HK-2 (cell line): ENCODE measurements at regions not wholly inside any gene's neighbourhood (a gene's known extent, or its start where the extent isn't known, plus 50 kb on each side); places are given as distances from the start of the nearest gene placed in this dataset.

Source experiments
- DNase-seq: peaks from one replicate; pipeline ENCODE4 v3.0.0-alpha.2; 2018; ENCODE audit not compliant: unreplicated experiment

- no peak for DNase-seq
These were observed 78.4 kb upstream of the WNT4 start for GRCh38 chr1:22221233-22221780.

GRCh38 chr1:22222723-22223122 lies 79.8 kb upstream of the WNT4 start:
- DNase-seq: no peak

- DNase-seq: no peak
These were observed 80.3 kb upstream of the WNT4 start for GRCh38 chr1:22223176-22223575.

GRCh38 chr1:22224091-22224490 lies 81.2 kb upstream of the WNT4 start:
- no peak for DNase-seq

DNA sequence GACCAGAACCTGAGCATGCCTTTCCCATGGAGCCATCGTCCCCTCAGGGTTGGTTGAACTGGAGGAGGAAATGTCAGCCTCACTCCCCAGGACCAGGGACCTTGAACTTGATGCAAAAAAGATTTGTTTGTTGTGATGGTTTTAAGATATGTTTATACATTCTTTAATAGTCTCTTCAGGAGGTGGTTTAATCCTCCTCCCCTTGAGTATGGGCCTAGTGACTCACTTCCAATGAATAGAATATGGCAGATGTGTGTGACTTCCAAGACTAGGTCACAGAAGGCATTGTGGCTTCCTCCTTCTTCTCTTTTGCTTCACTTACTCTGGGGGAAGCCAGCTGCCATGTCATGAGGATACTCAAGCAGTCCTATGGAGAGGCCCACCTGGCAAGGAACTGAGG lies 81.7 kb upstream of the WNT4 start:
- no peak for DNase-seq

DNA sequence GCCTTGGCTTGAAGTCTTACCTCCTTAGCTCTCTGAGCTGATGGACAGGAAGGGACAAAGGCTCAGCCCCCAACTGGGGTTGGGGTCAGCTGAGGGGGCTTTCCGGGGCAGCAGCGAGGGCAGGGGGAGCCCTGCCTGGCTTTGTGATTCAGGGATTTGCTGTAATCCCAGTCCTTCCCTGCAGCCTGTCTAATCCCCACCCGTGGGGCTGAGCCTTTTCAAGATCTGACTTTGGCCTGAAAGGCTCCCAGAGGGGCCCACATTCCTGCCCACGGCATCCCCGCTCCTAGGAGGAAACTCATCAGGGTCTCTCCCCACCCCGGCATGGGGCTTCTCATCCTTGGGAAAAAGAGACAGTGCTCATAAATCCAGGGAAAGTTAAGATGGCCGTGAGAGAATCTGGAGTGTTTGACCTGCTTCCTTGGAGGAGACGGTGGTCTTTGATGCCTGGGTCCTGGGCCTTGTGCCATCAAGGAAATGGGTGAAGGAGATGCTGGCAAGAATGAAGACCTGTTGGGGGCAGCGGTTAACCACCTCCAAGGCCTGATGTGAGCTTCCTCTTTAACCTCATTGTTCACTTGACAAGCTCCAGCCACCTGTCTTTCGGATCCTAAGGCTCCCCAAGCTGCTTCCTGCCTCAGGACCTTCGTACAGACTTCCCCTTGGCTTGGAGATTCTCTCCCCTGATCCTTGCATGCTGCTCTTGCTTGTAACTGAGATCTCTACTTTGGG lies 83.1 kb upstream of the WNT4 start:
- DNase-seq: no peak

DNA sequence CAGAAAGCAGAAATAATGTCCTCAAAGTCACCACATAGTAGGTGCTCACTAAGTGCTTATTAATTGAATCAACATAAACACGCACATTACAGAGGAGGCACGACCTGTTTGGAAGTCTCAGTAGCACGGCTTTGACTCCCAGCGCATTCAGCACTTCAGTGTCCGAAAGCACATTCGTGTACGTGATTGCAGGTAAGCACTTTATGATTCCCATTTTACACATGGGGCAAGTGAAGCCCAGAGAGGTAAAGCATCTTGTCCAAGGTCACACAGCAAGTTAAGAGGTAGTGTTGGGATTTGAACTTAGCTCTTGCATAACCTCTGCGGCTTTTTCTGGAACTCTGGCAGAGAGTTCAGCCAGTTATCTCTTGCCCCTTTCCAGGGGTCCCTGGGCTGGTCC lies 85.2 kb upstream of the WNT4 start:
- no peak for DNase-seq

DNA sequence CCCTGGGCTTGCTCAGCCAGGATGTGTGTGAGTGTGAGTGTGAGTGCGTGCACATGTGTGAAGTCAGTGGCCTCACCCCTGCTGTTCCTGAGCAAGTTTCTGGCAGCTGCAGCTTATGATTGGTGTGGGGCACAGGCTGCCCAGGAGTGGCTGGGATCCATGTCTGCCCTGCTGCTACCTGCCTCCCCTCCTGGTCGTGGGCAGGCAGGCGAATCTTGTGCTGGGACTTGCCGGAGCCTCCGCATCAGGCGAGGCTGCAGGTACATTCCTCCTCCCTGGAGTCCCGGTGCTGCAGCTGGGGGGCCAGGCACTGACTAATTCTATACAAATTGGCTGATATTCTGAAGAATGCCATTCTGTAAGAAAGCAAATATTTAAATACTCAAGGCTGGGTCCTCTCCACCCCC lies 85.6 kb upstream of the WNT4 start:
- DNase-seq: no peak

- peak; percentile 38 for DNase-seq
These were observed 86.5 kb upstream of the WNT4 start for GRCh38 chr1:22229379-22229778.

GRCh38 chr1:22231068-22231593 lies 88.2 kb upstream of the WNT4 start:
- no peak for DNase-seq

- no peak for DNase-seq
These were observed 89.2 kb upstream of the WNT4 start for GRCh38 chr1:22231995-22232690.

GRCh38 chr1:22233222-22233621 lies 90.3 kb upstream of the WNT4 start:
- DNase-seq: no peak

DNA sequence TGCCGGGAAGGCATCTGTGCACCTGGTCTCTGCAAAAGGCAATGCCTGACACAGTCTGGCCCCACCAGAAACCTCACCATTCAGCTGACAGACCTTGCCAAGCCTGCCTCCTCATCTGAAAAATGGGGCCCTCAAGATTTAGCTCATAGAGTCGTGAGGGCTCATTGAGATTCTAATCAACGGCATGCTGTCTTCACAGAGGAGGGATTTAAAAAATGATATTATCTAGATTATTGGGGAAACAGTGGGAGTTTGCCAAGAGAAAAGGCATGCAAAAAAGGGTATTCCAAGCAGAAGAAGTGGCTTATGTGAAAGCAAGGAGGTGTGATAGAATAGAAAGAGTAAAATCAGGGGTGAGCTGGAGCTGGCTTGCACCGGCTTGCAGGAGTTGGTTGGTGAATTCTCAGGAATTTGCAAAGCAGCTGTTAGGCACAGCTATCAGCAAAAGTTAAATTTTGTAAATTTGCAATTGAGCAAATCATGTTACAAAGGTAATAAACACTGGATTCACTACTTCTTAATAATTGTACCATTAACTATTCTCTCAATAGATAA lies 91.7 kb upstream of the WNT4 start:
- DNase-seq: no peak

GRCh38 chr1:22236166-22236565 lies 93.3 kb upstream of the WNT4 start:
- no peak for DNase-seq

DNA sequence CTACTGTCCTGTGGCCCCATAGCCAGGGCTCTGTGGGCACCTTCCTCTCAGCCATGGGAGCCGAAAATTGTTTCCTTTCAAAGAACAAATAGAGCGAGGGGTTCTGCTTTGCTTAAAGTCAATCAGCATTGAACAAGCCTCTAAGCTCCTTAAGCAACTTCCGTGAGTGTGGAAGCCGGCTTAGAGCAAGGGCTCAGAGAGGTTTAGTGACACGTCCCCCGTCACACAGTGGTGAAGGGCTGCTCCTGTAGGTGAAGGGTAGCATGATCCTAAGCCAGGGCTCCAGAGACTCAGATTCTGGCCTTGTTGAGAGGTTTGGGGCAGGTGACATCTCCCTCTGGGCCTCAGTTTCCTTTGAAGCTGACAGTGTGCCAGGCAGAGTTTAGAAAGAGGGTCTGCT lies 94.0 kb upstream of the WNT4 start:
- no peak for DNase-seq

DNA sequence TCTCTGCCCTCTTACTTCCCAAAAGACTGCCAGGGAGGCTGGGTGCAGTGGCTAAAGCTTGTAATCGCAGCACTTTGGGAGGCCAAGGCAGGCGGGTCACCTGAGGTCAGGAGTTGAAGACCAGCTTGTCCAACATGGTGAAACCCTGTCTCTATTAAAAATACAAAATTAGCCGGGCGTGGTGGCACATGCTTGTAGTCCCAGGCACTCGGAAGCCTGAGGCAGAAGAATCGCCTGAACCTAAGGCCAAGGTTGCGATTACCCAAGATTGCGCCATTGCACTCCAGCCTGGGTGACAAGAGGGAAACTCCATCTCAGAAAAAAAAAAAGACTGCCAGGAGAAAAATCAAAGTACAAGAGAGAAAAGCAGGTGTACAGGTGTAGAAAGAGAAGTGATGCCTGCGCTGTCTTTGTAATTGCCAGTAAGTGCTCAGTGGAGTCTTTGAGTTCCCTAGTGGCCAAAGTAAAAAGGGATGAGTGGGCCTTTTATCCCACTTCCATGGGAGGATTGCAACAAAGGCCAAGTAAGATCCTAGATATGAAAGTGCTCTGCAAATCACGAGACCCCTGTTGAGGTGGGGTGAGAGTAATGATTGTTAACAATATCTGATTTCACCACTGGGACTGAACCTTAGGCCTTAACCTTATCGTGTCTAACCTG lies 94.7 kb upstream of the WNT4 start:
- DNase-seq: no peak

DNA sequence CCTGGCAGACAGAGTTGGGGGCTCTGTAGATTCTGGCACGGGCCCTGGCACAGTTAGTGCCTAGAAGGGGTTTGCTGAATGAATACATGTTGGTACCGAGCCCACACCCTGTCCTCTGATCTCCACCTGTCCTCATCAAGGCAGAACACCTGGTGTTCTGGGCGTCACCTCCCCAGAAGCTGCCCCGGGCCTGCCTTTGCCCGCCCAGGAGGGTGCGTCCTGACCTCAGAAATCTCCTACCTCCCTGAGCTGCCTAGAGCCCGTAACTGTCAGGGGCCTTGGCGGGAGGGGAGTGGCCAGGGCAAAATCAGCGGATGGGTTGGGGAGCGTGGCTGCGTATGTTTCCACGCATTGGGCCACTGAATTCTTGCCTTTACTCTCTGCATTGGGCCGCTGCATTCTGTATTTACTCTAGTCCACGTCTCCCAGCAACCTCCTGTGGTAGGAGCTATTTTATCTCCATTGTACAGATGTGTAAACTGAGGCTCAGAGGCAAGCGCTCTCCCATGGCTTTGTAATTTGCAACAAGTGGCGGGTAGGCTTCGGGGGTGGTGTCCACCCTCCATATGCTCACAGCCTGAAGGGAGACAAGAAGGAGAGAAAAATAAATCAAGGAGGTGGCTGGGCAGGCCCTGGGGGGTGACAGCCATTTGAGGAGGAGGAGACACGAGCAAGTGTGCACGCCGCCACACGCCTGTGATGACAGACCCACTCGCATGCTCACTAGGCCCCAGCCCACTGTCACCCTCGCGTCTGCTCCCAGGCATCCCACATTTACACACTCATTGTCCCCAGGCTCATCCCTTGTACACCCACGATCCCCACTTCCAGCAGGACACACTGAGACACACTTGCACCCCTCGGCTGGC lies 95.7 kb upstream of the WNT4 start:
- no peak for DNase-seq

DNA sequence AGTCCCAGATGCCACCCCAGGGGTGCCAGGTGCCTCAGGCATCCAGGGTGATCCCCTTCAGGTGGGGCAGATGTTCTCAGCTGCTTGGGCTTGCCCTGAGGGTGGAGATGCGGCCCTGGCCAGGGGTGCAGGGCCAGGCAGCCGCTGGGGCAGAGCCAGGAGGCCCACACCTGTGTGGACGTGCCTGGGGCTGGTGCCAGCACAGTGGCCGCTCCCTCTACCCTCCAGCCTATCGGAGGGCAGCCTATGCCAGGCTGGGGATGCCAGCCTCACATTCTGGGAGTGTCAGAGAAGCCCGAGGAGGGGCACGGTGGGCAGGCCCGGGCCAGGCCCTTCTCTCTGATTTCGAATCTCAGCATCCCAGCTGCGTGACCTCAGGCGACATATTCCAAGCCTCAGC lies 96.5 kb upstream of the WNT4 start:
- DNase-seq: no peak

DNA sequence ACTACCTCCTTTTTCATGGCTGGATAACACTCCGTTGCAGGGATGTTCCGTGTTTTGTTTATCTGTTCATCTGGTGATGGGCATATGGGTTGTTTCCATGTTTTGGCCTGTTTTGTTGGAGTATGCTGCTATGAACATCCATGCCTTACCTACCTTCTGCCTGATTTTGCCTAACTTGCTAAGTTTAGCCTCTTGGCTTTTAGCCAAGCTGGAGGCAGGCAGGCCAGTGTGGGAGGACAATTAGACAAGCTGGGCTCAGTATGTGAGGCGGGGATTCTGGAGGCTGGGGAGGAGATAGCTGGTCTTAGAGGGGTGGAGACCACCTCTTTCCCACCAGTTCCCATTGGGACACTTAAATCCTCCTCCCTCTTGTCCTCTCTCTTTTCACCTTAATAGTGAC lies 98.4 kb upstream of the WNT4 start:
- no peak for DNase-seq

GRCh38 chr1:22241811-22242210 lies 98.9 kb upstream of the WNT4 start:
- DNase-seq: no peak

DNA sequence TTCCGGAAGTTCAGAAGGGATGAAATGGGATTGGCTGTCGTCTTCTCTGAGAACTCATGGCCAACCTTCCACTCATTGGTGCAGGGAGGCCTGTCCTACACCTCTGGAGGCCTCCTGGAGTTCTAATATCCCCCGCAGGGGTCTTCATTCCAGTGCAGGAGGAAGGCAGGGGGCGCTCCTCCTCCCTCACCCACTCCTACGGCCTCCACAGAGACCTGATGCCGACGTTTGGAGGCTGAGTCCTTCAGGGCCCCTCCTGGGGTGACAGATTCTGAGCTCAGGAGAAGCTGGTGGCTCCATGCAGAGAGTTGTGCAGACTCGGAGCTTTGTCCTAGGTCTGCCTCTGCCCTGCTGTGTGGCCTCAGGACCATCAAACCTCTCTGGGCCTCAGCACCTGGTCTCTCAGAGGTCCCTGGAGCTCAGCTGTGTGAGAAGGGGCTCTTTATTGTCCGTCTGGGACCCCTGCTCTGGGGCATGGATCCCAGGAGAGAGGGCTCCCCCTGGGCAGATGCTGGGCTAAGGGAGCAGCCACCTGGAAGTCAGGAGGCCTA lies 102.3 kb upstream of the WNT4 start:
- DNase-seq: no peak
